T-helper 2 cell treated with Interferon-gamma antibody and Interleukin-4, amounts not matched to agents 5 μg/mL and 100 μg/mL, for 36 hours (primary cell): ENCODE measurements at regions not wholly inside any gene's neighbourhood (a gene's known extent, or its start where the extent isn't known, plus 50 kb on each side); places are given as distances from the start of the nearest gene placed in this dataset.

ENCODE experiments used
- DNase-seq: peaks from one replicate; pipeline ENCODE4 v3.0.0; 2021; ENCODE audit warnings: low spot score
- H3K27ac Mint-ChIP-seq: one replicate; pipeline ENCODE4 v1.8.0; 2021; ENCODE audit warnings: mild to moderate bottlenecking, mixed read lengths
- H3K27me3 Mint-ChIP-seq: one replicate; pipeline ENCODE4 v1.8.0; 2021; ENCODE audit warnings: low read depth, mixed read lengths
- H3K36me3 Mint-ChIP-seq: one replicate; pipeline ENCODE4 v1.8.0; 2021; ENCODE audit warnings: low read depth, mixed read lengths
- H3K4me1 Mint-ChIP-seq: one replicate; pipeline ENCODE4 v1.8.0; 2021; ENCODE audit warnings: low read depth, mixed read lengths
- H3K4me3 Mint-ChIP-seq: one replicate; pipeline ENCODE4 v1.8.0; 2022; ENCODE audit warnings: mild to moderate bottlenecking, moderate library complexity, mixed read lengths
- H3K9me3 Mint-ChIP-seq: one replicate; pipeline ENCODE4 v1.8.0; 2021; ENCODE audit warnings: mixed read lengths

DNA sequence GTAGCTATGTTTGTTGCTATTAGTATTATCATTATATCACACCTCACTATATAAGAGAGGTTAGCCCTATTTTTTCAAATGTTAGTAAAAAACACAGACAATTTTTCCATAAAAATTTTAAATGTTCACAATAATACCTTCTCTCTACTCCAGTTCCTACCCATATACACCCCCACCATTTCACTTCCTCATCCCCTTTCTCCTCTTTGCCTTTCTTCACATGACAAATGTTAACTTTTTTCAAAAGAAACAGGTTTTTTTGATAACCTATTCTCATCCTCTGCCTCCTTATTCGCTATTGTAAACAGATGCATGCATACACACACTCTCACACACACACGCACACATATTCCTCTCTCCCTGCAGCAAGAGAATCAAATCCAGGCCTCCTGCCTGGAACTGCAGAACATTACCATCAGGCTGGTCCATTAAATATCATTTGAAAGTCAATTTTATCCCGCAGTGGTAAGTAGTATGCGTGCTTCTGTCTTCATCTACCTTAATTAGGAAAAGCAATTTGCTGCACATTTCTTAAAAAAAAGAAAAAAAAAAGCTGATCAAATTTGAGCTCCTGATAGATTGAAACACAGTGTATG lies 55.5 kb downstream of the MID1IP1 start:
- DNase-seq, result no peak
- H3K27ac Mint-ChIP-seq, result no peak overlapping the region
- no peaks in the 10 kb centered on the region for H3K27me3 Mint-ChIP-seq
- H3K9me3 Mint-ChIP-seq, result no peaks in the 10 kb centered on the region
- no peaks in the 10 kb centered on the region for H3K36me3 Mint-ChIP-seq
- peaks cover 4% of the 10 kb centered on the region for H3K4me1 Mint-ChIP-seq
- H3K4me3 Mint-ChIP-seq, result no peak overlapping the region

DNA sequence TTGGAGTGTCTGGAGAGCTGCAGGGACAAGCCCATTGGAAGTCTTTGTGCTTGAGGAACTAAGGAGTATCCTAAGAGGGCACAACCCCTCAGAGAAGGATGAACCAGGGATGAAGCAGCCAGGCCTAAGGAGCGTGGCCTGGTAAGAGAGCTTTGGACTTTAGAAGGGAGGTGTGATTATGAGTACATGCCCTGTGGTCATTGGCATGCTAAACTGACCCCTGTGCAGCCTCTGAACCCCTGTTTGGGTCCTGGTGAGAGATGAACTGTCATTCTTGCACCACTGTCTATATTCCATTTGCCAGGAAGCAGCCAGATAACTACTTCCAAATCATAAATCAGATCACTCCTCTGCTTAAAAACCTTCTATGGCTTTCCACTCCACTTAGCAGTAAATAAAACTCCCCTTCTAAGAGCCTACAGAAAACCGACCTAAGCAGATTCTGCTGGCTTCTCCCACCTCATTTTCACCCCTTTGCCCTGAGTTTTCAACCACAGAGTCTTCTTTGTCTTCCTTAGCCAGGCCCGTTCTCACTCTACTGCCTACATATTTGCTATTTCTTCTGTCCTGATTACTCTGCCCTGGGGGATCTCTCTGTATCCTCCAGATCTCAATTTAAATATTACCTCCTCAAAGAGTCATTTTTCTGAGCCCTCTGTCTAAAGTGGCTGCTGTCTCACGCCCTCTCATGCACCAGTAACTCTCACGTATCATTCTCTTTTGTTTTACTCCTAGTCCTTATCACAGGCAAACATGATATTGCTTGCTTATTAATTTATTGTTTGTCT lies 56.7 kb downstream of the MID1IP1 start:
- Mint-ChIP-seq H3K4me1 (peaks cover 4% of the 10 kb centered on the region), H3K27me3 (no peaks in the 10 kb centered on the region), H3K36me3 (no peaks in the 10 kb centered on the region), H3K4me3 (no peak overlapping the region), H3K9me3 (no peaks in the 10 kb centered on the region), H3K27ac (no peak overlapping the region)
- DNase-seq, result no peak

DNA sequence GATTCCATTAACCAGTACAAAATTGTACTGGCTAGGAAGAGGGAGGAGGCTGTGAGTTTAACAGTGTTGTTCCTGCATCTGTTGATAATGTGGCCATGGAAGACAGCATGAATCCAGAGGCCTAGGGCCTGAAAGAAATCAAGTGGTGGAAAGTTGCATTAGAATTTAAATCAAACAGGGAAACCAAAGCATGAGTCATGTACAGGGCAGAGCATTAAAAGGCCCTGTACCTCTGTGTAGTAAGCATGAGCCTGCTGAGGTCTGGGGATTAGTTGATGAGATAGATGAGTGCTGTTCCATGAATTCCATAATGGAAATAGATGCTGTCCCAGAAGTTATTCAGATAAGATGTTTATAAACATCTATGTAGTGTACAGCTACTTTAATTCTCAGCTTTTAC lies 58.3 kb downstream of the MID1IP1 start:
- no peaks in the 10 kb centered on the region for H3K36me3 Mint-ChIP-seq
- H3K27me3 Mint-ChIP-seq, result no peaks in the 10 kb centered on the region
- H3K9me3 Mint-ChIP-seq, result no peaks in the 10 kb centered on the region
- H3K4me1 Mint-ChIP-seq, result peaks cover 4% of the 10 kb centered on the region
- no peak for DNase-seq
- no peak overlapping the region for H3K27ac Mint-ChIP-seq
- no peak overlapping the region for H3K4me3 Mint-ChIP-seq

DNA sequence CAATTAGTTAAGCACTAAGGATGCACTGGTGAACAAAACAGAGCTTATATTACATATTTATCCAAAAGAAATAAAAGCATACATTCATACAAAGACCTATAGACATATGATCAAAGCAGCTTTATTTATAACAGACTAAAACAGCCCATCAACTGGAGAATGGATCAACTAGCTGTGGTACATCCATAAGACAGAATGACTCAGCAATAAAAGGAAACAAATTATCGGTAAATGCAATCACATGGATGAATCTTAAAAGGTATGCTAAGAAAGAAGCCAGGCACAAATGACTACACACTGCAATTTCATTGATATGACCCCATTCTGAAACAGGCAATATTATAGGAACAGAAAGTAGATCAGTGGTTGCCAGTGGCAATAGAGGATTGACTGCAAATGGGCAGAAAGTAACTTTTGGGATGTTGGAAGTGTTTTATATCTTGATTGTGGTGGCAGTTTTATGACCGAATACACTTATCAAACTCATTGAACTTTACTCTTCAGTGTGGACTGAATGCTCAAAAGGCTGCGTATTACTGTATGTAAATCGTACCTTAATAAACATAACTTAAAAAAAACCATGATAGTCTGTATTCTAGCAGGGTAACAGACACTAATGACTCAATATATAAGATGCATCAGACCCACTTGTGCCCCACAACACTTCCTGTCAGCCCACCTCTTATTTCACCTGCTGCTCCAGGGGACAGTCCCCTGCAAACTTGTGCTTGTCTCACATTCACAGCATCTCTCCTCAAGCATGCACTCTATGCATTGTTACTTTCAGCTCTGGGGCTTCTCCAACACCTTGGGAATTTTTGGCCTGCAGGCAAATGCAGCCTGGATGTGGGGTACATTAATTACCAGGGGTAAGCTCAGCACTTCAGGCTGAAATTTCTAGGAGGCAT lies 59.1 kb downstream of the MID1IP1 start:
- Mint-ChIP-seq H3K36me3 (no peaks in the 10 kb centered on the region), H3K4me1 (peaks cover 4% of the 10 kb centered on the region), H3K4me3 (no peak overlapping the region), H3K27ac (no peak overlapping the region), H3K27me3 (no peaks in the 10 kb centered on the region), H3K9me3 (no peaks in the 10 kb centered on the region)
- DNase-seq, result no peak

DNA sequence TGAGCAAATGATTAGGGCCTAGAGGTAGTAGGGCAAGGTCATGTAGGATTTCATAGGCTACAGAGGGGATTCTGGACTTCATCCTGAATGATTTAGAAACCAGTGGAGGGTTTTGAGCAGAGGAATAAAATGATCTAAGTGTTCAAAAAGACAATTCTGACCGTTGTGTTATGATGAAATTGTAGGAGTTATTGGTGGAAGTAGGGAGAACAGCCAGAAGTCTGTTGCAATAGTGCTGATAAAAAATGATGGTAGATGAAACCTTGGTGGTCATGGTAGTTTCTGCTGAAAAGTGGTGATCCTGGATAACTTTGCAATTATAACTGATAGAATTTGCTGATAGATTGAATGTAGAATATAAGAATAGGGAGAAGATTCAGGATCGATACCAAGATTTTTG lies 60.2 kb downstream of the MID1IP1 start:
- Mint-ChIP-seq H3K9me3 (no peaks in the 10 kb centered on the region), H3K36me3 (no peaks in the 10 kb centered on the region), H3K4me1 (peaks cover 4% of the 10 kb centered on the region), H3K27me3 (no peaks in the 10 kb centered on the region), H3K27ac (no peak overlapping the region), H3K4me3 (no peak overlapping the region)
- no peak for DNase-seq

DNA sequence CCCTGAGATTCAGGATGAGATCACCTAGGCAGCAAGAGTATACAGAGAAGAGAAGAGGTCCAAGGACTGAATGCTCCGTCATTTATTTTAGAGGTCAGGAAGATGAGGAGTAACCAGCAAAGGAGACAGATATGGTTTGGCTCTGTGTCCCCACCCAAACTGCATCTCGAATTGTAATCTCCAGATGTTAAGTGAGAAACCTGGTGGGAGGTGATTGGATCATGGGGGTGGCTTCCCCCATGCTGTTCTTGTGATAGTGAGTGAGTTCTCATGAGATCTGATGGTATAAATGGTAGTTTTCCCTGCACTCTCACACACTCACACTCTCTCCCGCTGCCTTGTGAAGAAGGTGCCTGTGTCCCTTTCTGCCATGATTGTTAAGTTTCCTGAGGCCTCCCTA lies 60.8 kb downstream of the MID1IP1 start:
- H3K4me1 Mint-ChIP-seq, result peaks cover 4% of the 10 kb centered on the region
- no peaks in the 10 kb centered on the region for H3K9me3 Mint-ChIP-seq
- H3K36me3 Mint-ChIP-seq, result no peaks in the 10 kb centered on the region
- no peak overlapping the region for H3K27ac Mint-ChIP-seq
- H3K4me3 Mint-ChIP-seq, result no peak overlapping the region
- no peaks in the 10 kb centered on the region for H3K27me3 Mint-ChIP-seq
- no peak for DNase-seq

DNA sequence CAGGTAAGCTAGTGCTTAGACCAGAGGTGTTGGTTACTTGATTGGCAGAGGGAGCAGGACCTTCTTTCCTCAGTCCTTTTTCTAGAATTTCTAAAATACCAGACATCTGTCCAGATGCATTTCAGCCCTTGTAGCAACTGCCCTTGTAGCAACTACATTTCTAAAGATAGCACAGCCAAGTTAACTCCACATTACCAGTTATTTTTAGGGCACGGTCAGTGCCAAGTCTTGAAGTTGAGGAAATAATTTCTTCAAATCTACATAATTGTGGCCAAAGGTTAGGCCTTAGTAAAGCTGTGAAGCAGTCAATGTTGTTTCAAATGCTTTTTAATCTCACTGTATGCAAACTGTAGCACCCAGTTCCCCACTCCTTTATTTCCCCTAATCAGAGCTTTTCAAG lies 62.9 kb downstream of the MID1IP1 start:
- Mint-ChIP-seq H3K4me3 (no peak overlapping the region), H3K27me3 (no peaks in the 10 kb centered on the region)
- no peak for DNase-seq

DNA sequence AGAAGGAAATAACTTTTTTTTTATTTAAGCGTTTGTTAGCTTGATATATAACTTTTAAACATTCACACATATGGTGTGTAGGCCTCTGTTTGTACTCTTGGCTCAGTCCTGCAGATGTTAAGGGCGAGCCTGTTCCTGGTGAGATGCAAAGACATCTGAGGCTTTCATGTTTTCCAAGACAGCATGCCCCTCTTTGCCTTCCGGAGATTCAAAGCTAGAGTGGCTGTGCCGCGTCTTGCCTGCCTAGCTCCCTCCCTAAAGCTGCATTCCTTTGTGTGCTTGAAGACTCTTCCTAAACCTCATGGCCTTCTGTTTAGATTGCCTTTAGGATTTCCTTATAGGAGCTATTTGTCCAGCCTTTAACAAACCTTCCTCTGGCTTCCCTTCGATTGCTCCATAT lies 67.1 kb downstream of the MID1IP1 start:
- Mint-ChIP-seq H3K9me3 (no peaks in the 10 kb centered on the region), H3K27ac (no peak overlapping the region), H3K36me3 (no peaks in the 10 kb centered on the region), H3K27me3 (peaks cover 2% of the 10 kb centered on the region), H3K4me3 (no peak overlapping the region), H3K4me1 (no peaks in the 10 kb centered on the region)
- no peak for DNase-seq

More for the DNA sequence above, 62.9 kb downstream of the MID1IP1 start:
- H3K4me1 Mint-ChIP-seq, result peaks cover 4% of the 10 kb centered on the region
- H3K9me3 Mint-ChIP-seq, result no peaks in the 10 kb centered on the region
- H3K36me3 Mint-ChIP-seq, result no peaks in the 10 kb centered on the region
- no peak overlapping the region for H3K27ac Mint-ChIP-seq

DNA sequence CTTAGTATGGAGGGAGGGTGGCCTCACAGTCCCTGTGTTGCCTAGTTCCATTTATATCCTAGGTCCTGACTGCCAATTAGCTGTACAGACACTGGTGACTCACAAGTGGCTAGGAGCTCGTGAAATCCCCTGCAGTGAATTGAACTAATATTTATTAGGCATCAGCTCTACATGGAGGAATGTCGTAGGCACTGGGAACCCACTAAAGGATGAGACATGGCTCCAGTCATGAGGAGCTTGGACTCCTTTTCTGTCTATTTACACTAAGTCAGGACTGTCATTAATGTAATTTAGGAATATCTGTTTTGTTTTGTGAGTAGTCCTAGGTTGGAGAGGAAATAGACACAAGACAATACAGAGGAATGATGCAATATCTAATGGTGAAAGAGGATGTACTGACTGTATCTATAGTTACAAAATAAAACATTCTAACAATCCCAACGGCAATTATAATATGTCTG lies 67.7 kb downstream of the MID1IP1 start:
- peaks cover 2% of the 10 kb centered on the region for H3K27me3 Mint-ChIP-seq
- no peak for DNase-seq
- H3K27ac Mint-ChIP-seq, result no peak overlapping the region
- H3K4me1 Mint-ChIP-seq, result no peaks in the 10 kb centered on the region
- no peak overlapping the region for H3K4me3 Mint-ChIP-seq
- no peaks in the 10 kb centered on the region for H3K9me3 Mint-ChIP-seq
- no peaks in the 10 kb centered on the region for H3K36me3 Mint-ChIP-seq

DNA sequence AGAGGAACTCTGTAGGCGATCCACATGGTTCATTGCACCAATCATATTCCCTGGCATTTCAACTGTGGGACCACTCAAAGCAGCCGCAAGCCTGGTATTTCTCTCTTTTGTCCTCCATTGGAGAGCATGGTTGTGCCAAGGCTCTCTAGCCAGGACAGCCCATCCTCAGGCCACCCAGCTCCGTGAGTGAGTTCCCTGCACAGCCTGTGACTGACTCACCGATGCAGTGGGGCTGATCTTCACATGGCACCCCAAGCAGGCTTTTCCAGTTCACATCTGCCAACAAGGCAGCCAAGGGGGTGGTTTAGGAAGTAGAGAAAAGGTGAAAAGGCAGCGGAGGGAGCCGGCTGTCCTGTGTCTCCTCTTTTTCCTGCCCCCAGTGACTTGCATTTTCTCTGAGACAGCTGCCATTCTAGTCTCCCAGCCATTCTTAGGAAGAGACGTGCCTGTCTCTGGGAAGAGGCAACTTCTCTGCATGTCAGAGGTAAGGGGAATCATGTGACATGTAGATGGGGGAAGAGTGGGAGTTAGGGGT lies 69.2 kb downstream of the MID1IP1 start:
- H3K9me3 Mint-ChIP-seq, result no peaks in the 10 kb centered on the region
- H3K27ac Mint-ChIP-seq, result no peak overlapping the region
- no peak for DNase-seq
- H3K36me3 Mint-ChIP-seq, result no peaks in the 10 kb centered on the region
- H3K4me1 Mint-ChIP-seq, result no peaks in the 10 kb centered on the region
- peaks cover 2% of the 10 kb centered on the region for H3K27me3 Mint-ChIP-seq
- no peak overlapping the region for H3K4me3 Mint-ChIP-seq

DNA sequence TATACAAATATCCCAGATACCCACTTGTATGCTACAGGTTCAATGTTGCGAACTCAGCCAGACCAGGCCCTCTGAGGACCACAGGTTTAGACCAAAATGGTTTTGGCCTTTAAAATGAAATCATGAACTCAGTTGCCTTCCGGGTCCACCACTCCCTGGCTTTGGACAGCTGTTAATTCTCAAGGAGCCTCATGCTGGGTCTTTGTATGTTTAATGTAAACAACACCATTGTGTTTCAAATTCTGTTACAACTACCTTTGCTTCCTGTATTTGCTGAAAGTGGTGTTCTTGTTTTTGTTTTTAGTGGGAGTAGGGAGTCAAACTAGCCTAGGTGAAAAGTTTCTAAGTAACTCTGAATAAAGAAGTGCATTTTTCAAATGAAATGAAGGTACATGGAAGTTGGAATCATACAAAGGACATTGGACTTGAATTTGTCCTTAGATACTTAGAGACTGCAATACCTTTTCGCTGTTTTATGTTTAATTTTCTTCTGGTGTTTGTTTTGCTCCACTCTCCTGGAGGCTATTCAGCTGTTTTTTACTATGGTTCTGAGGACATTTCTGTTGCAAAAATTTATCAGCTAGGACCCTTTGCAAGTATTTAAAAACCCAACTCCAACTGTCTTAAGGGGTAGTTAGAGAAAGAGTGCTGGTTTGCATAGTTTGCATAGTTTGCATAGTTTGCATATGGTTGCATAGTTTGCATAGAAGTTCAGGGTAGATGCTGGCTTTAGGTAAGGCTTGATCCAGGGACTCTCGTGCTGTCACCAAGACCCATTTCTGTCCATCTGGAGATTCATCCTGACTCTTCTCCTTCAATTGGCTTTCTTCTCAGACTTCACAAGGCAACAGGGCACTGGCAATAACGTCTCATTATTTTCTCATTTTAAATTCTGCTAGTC lies 70.1 kb downstream of the MID1IP1 start:
- Mint-ChIP-seq H3K9me3 (no peaks in the 10 kb centered on the region), H3K36me3 (no peaks in the 10 kb centered on the region), H3K27me3 (peaks cover 2% of the 10 kb centered on the region), H3K27ac (no peak overlapping the region), H3K4me1 (no peaks in the 10 kb centered on the region), H3K4me3 (no peak overlapping the region)
- no peak for DNase-seq

DNA sequence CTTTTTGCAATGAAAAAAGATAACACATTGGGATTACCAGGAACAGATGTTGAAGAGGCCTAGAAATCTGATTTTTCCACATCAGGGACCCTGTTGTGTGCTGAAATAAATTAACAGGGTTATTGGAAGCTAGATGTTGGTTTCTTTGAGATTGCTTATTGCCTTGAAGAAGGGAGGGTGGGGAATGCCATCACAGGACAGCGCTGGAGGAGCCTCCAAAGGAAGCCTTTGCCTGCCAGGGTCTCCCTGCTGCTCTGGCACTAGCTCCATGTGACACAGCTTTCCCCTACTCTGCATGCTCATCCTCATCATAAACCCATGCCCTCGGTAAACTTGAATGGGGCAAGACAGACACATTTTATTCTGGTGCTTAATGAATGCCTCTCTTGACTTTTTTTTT lies 76.1 kb downstream of the MID1IP1 start:
- DNase-seq, result no peak
- no peaks in the 10 kb centered on the region for H3K27me3 Mint-ChIP-seq
- H3K9me3 Mint-ChIP-seq, result no peaks in the 10 kb centered on the region
- H3K27ac Mint-ChIP-seq, result no peak overlapping the region
- H3K36me3 Mint-ChIP-seq, result no peaks in the 10 kb centered on the region
- H3K4me1 Mint-ChIP-seq, result peaks cover 17% of the 10 kb centered on the region
- H3K4me3 Mint-ChIP-seq, result no peak overlapping the region

DNA sequence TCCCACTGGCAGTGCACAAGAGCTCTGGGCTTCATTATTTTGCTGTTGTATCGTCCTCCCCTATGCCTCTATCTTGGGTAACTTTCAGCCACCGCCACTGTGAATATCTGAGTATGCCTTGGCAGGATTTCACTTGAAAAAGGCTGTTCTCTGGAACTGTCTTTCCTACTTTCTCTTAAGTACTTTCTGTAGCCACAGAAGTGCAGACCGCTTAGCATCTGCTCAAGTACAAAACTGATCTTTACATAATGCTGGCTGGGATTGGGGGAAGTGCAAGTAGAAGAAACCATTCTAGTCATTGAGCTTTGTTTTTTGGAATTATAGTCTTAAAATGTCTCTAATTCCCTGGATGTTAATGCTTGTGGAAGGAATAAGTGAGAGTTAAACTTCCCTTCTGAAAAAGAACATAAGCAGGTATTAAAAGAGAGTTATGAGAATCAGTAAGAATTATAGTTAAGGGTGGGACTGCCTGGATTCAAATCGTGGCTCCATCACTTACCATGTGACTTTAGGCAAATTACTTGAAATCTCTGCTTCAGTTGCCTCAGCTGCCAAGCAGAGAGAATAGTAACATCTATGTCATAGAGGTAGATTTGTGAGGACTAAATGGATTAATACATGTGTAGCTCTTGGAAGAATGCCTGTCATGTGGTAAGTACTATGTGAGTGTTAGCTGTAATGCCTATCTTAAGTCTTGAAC lies 77.5 kb downstream of the MID1IP1 start:
- H3K36me3 Mint-ChIP-seq, result no peaks in the 10 kb centered on the region
- no peaks in the 10 kb centered on the region for H3K9me3 Mint-ChIP-seq
- DNase-seq, result no peak
- H3K27ac Mint-ChIP-seq, result no peak overlapping the region
- no peaks in the 10 kb centered on the region for H3K27me3 Mint-ChIP-seq
- peaks cover 17% of the 10 kb centered on the region for H3K4me1 Mint-ChIP-seq
- no peak overlapping the region for H3K4me3 Mint-ChIP-seq
